Mesothelial cell of epicardium (in vitro differentiated cells): ENCODE measurements at regions not wholly inside any gene's neighbourhood (a gene's known extent, or its start where the extent isn't known, plus 50 kb on each side); places are given as distances from the start of the nearest gene placed in this dataset.
"Not testable (repeated sequence)": the region's sequence is repeated elsewhere in the genome, so short reads cannot be mapped to it uniquely, and the experiment has no call there.

ENCODE experiments used
- DNase-seq, 2 experiments: peaks; one replicate each; pipeline ENCODE4 v3.0.0; 2021; ENCODE audit warnings: low spot score in 2 of 2; ENCODE audit not compliant: unreplicated experiment in 2 of 2
- H3K27ac Mint-ChIP-seq: 2 replicates; pipeline ENCODE4 v1.8.0; 2021; ENCODE audit warnings: mixed read lengths
- H3K27me3 Mint-ChIP-seq: 2 replicates; pipeline ENCODE4 v1.8.0; 2021; ENCODE audit warnings: low read depth, mixed read lengths
- H3K36me3 Mint-ChIP-seq: 2 replicates; pipeline ENCODE4 v1.8.0; 2021; ENCODE audit warnings: mixed read lengths
- H3K4me1 Mint-ChIP-seq: 2 replicates; pipeline ENCODE4 v1.8.0; 2021; ENCODE audit warnings: mixed read lengths
- H3K4me3 Mint-ChIP-seq: 2 replicates; pipeline ENCODE4 v1.8.0; 2021; ENCODE audit warnings: mild to moderate bottlenecking, moderate library complexity, mixed read lengths
- H3K9me3 Mint-ChIP-seq: 2 replicates; pipeline ENCODE4 v1.8.0; 2021; ENCODE audit warnings: mixed read lengths
- TF ChIP-seq, protein P1 (sequence below): fragments of 200-600 bp; sonication (generic); IDR thresholded peaks from one replicate; pipeline ENCODE4 v1.5.0; 2021; ENCODE audit warnings: antibody characterized with exemption; ENCODE audit not compliant: unreplicated experiment

DNA sequence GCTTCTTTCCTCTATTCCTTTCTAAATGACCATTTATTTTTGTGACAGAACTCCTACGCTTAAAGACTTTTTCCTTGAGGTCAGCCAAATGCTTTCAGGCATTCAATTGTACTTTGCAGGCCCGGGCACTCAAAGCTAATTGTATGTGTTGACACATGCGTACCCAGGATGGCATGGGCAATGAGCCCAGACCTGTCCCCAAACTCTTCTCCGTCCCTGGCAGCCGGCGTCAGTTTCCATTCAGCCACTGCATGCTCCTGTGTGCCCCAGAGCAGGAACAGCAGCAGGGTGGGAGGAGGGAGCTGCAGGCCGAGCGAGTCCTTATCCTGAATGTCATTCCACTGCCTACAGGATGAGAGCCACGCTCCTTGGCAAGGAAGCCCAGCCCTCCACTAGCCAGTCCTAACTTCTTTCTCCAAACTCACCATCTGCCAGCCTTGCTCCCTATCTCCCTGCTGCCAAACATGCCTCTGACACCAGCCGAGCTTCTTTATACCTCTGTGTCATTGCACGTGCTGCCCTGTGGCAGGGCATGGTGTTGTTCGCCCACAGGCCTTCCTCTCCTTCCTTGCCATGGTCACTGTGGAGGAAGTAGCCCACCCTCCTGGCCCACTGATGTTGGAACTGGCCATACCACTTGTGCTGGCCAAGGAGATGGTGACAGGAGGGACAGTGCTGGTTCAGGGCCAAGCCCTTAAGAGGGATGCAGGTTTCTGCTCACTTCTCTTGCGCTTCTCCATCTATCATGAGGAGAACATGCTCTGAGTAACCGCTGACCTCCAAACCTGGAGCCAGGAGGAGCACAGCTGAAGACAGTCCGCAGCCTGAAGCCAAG lies 116.9 kb upstream of the FHL2 start:
- H3K36me3 Mint-ChIP-seq: no peaks in the 10 kb centered on the region
- H3K27me3 Mint-ChIP-seq: peaks cover 31% of the 10 kb centered on the region
- no peak for DNase-seq
- TF ChIP-seq, protein P1, sequence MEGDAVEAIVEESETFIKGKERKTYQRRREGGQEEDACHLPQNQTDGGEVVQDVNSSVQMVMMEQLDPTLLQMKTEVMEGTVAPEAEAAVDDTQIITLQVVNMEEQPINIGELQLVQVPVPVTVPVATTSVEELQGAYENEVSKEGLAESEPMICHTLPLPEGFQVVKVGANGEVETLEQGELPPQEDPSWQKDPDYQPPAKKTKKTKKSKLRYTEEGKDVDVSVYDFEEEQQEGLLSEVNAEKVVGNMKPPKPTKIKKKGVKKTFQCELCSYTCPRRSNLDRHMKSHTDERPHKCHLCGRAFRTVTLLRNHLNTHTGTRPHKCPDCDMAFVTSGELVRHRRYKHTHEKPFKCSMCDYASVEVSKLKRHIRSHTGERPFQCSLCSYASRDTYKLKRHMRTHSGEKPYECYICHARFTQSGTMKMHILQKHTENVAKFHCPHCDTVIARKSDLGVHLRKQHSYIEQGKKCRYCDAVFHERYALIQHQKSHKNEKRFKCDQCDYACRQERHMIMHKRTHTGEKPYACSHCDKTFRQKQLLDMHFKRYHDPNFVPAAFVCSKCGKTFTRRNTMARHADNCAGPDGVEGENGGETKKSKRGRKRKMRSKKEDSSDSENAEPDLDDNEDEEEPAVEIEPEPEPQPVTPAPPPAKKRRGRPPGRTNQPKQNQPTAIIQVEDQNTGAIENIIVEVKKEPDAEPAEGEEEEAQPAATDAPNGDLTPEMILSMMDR: no peak
- no peak overlapping the region for H3K27ac Mint-ChIP-seq
- H3K4me1 Mint-ChIP-seq: no peaks in the 10 kb centered on the region
- H3K9me3 Mint-ChIP-seq: peaks cover 3% of the 10 kb centered on the region
- H3K4me3 Mint-ChIP-seq: no peak overlapping the region

- no peak overlapping the region for H3K4me3 Mint-ChIP-seq
- no peak overlapping the region for H3K27ac Mint-ChIP-seq
- peaks cover 31% of the 10 kb centered on the region for H3K27me3 Mint-ChIP-seq
Observed at GRCh38 chr2:105514576-105514975, 115.7 kb upstream of the FHL2 start.

DNA sequence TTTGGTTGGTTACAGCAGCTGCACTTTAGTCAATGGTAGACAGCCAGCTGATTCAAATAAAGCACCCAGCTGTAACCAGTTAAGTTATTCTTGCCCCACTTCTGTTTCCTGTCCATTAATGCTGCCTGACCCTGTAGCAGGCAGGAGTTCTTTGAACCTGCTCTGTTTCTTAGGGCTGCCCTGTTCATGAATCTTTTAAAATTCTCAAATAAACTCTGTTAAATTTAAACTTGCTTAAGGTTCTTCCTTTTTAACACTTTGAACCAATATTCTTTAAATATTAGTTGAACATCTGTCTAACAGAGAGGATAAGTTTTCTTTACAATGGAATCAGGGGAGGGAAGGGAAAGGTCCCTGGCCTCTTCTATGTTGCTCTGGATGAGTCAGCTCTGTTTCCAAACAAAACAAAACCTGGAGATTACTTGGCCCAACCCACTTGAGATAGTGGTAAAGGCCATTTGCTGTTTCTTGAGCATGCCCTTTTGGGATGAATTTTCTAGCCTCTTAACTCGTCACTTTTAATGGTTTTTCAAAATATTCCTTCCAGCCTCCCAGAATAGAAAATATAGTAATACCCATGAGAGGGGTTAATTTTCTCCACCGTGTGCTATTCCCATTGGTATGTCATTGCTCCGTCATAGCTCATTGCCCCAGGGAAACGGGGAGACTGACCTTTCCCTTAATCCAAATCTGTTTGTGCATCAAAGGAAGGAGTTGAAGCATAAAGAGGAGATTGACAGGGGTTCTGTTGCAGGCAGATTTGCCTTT lies 112.1 kb upstream of the FHL2 start:
- TF ChIP-seq, protein P1: no peak
- H3K9me3 Mint-ChIP-seq: peaks cover 5% of the 10 kb centered on the region
- no peaks in the 10 kb centered on the region for H3K4me1 Mint-ChIP-seq

More at GRCh38 chr2:105514576-105514975, 115.7 kb upstream of the FHL2 start:
- no peak for DNase-seq
- H3K4me1 Mint-ChIP-seq: no peaks in the 10 kb centered on the region
- no peaks in the 10 kb centered on the region for H3K36me3 Mint-ChIP-seq
- TF ChIP-seq, protein P1: no peak
- H3K9me3 Mint-ChIP-seq: peaks cover 3% of the 10 kb centered on the region

GRCh38 chr2:105509269-105510086 lies 110.6 kb upstream of the FHL2 start:
- Mint-ChIP-seq H3K4me1 (no peaks in the 10 kb centered on the region), H3K36me3 (no peaks in the 10 kb centered on the region), H3K4me3 (no peak overlapping the region), H3K9me3 (peaks cover 7% of the 10 kb centered on the region), H3K27me3 (peaks cover 24% of the 10 kb centered on the region), H3K27ac (no peak overlapping the region)
- no peak for DNase-seq
- TF ChIP-seq, protein P1: no peak

More for the DNA sequence above, 112.1 kb upstream of the FHL2 start:
- no peak for DNase-seq
- Mint-ChIP-seq H3K27ac (no peak overlapping the region), H3K4me3 (no peak overlapping the region), H3K36me3 (no peaks in the 10 kb centered on the region), H3K27me3 (peaks cover 31% of the 10 kb centered on the region)

- H3K4me3 Mint-ChIP-seq, DNase-seq, H3K36me3 Mint-ChIP-seq, H3K27me3 Mint-ChIP-seq, H3K4me1 Mint-ChIP-seq, H3K27ac Mint-ChIP-seq: not testable (repeated sequence)
- H3K9me3 Mint-ChIP-seq: peaks cover 15% of the 10 kb centered on the region
Observed at GRCh38 chr2:105506860-105507259, 108.0 kb upstream of the FHL2 start.
